NCI-H128 (cell line): ENCODE measurements at regions not wholly inside any gene's neighbourhood (a gene's known extent, or its start where the extent isn't known, plus 50 kb on each side); places are given as distances from the start of the nearest gene placed in this dataset.
"Not testable (repeated sequence)": the region's sequence is repeated elsewhere in the genome, so short reads cannot be mapped to it uniquely, and the experiment has no call there.

Experiments used
- DNase-seq: peaks from one replicate; lab custom pipeline; 2025; ENCODE audit not compliant: unreplicated experiment; lab: John Stamatoyannopoulos, UW

GRCh38 chrX:40788698-40789097, 53.4 kb upstream of the MED14 start:
- not testable (repeated sequence) for DNase-seq

GRCh38 chrX:40792433-40792832, 57.1 kb upstream of the MED14 start:
- no peak for DNase-seq

- peak; percentile 5 for DNase-seq
These were observed 59.4 kb upstream of the MED14 start for GRCh38 chrX:40794829-40795130.

GRCh38 chrX:40799745-40800144, 64.4 kb upstream of the MED14 start:
- not testable (repeated sequence) for DNase-seq

GRCh38 chrX:40805404-40805803, 70.1 kb upstream of the MED14 start:
- no peak for DNase-seq

- DNase-seq, result no peak
These were observed 71.3 kb upstream of the MED14 start for GRCh38 chrX:40806513-40807220.

- DNase-seq, result no peak
These were observed 72.0 kb upstream of the MED14 start for GRCh38 chrX:40807384-40807783.

- no peak for DNase-seq
These were observed 72.9 kb upstream of the MED14 start for GRCh38 chrX:40808203-40808602.

- DNase-seq, result no peak
These were observed 73.9 kb upstream of the MED14 start for GRCh38 chrX:40809210-40809609.

GRCh38 chrX:40815045-40815444, 79.7 kb upstream of the MED14 start:
- DNase-seq, result not testable (repeated sequence)

- no peak for DNase-seq
These were observed 81.6 kb upstream of the MED14 start for GRCh38 chrX:40816906-40817305.

- DNase-seq, result no peak
These were observed 82.9 kb upstream of the MED14 start for GRCh38 chrX:40818236-40818635.

GRCh38 chrX:40821780-40822179, 86.4 kb upstream of the MED14 start:
- DNase-seq, result no peak

GRCh38 chrX:40827331-40827730, 92.0 kb upstream of the MED14 start:
- no peak for DNase-seq

GRCh38 chrX:40831750-40832149, 96.4 kb upstream of the MED14 start:
- no peak for DNase-seq

- no peak for DNase-seq
These were observed 97.4 kb upstream of the MED14 start for GRCh38 chrX:40832723-40833122.

GRCh38 chrX:40834225-40834624, 98.9 kb upstream of the MED14 start:
- DNase-seq, result no peak

- no peak for DNase-seq
These were observed 100.2 kb upstream of the MED14 start for GRCh38 chrX:40835526-40835925.

- no peak for DNase-seq
These were observed 108.3 kb upstream of the MED14 start for GRCh38 chrX:40843643-40844042.

- DNase-seq, result no peak
These were observed 109.1 kb upstream of the MED14 start for GRCh38 chrX:40844471-40844870.

GRCh38 chrX:40845331-40845911, 110.1 kb upstream of the MED14 start:
- no peak for DNase-seq

- no peak for DNase-seq
These were observed 114.8 kb upstream of the MED14 start for GRCh38 chrX:40849906-40850823.
